ENCODE measurements at regions not wholly inside any gene's neighbourhood (a gene's known extent, or its start where the extent isn't known, plus 50 kb on each side); places are given as distances from the start of the nearest gene placed in this dataset.
"Not testable (repeated sequence)": the region's sequence is repeated elsewhere in the genome, so short reads cannot be mapped to it uniquely, and the experiment has no call there.

DNA sequence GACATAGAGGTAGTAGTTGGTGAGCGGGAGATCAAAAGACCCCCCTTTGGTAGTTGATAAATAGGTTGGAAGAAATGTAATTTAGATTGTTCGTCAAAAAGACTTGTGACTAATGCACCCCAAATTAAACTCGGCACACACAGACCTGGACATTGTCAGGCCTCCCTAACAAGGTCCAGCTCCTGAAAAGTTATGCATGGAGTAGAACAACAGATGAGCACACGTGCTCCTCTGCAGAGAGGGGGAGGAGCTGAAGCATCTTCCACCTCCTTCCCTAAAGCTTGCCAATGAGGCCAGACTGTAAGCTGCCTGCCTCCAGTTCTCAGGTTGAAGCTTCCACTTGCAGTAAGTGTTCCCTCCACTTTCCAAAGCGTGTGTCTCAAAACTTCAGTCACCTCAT is 153.5 kb upstream of the CXCL13 start:
- not testable (repeated sequence) for H3F3A ChIP-seq (replicated peaks; ENCODE audit: low read depth); H3K36me3 ChIP-seq (ENCODE audit: insufficient read depth); H3K27me3 ChIP-seq (ENCODE audit: insufficient read depth); H3K4me3 ChIP-seq; H3K36me3 Mint-ChIP-seq (ENCODE audit: low read depth); H3K4me2 ChIP-seq; H3K9me2 ChIP-seq (ENCODE audit: insufficient read depth); H3K27me3 Mint-ChIP-seq (ENCODE audit: insufficient read depth, low read depth, poor library complexity); ATAC-seq; H4K20me1 ChIP-seq (replicated peaks; ENCODE audit: insufficient read depth); DNase-seq (ENCODE audit: low spot score); H3K4me1 ChIP-seq (ENCODE audit: insufficient read depth); H3K4me1 Mint-ChIP-seq; H3K4me3 Mint-ChIP-seq; H3K27ac Mint-ChIP-seq; H2AFZ ChIP-seq; H3K27ac ChIP-seq (ENCODE audit: low read depth); H3K9me3 Mint-ChIP-seq; H3K79me2 ChIP-seq (replicated peaks; ENCODE audit: insufficient read depth)

GRCh38 chr4:77453911-77454310 is 151.7 kb upstream of the CXCL13 start:
- DNase-seq (ENCODE audit: low spot score) = no peak
- Histone ChIP-seq H3K9me2 (ENCODE audit: insufficient read depth) (no peaks in the 10 kb centered on the region), H3F3A (replicated peaks; ENCODE audit: low read depth) (no peaks in the 10 kb centered on the region), H3K27me3 (ENCODE audit: insufficient read depth) (no peaks in the 10 kb centered on the region), H3K36me3 (ENCODE audit: insufficient read depth) (no peaks in the 10 kb centered on the region), H3K4me3 (no peak overlapping the region), H4K20me1 (replicated peaks; ENCODE audit: insufficient read depth) (no peaks in the 10 kb centered on the region), H2AFZ (no peak overlapping the region), H3K4me1 (ENCODE audit: insufficient read depth) (no peaks in the 10 kb centered on the region), H3K79me2 (replicated peaks; ENCODE audit: insufficient read depth) (no peaks in the 10 kb centered on the region), H3K4me2 (no peak overlapping the region), H3K27ac (ENCODE audit: low read depth) (no peak overlapping the region)
- H3K27ac Mint-ChIP-seq = no peak overlapping the region
- no peaks in the 10 kb centered on the region for H3K4me1 Mint-ChIP-seq
- no peak overlapping the region for H3K4me3 Mint-ChIP-seq
- no peaks in the 10 kb centered on the region for H3K27me3 Mint-ChIP-seq (ENCODE audit: insufficient read depth, low read depth, poor library complexity)
- no peak for ATAC-seq
- H3K36me3 Mint-ChIP-seq (ENCODE audit: low read depth) = no peaks in the 10 kb centered on the region
- peaks cover 8% of the 10 kb centered on the region; the same call in 2 of the 3 replicates for H3K9me3 Mint-ChIP-seq
- TF ChIP-seq, protein P1, sequence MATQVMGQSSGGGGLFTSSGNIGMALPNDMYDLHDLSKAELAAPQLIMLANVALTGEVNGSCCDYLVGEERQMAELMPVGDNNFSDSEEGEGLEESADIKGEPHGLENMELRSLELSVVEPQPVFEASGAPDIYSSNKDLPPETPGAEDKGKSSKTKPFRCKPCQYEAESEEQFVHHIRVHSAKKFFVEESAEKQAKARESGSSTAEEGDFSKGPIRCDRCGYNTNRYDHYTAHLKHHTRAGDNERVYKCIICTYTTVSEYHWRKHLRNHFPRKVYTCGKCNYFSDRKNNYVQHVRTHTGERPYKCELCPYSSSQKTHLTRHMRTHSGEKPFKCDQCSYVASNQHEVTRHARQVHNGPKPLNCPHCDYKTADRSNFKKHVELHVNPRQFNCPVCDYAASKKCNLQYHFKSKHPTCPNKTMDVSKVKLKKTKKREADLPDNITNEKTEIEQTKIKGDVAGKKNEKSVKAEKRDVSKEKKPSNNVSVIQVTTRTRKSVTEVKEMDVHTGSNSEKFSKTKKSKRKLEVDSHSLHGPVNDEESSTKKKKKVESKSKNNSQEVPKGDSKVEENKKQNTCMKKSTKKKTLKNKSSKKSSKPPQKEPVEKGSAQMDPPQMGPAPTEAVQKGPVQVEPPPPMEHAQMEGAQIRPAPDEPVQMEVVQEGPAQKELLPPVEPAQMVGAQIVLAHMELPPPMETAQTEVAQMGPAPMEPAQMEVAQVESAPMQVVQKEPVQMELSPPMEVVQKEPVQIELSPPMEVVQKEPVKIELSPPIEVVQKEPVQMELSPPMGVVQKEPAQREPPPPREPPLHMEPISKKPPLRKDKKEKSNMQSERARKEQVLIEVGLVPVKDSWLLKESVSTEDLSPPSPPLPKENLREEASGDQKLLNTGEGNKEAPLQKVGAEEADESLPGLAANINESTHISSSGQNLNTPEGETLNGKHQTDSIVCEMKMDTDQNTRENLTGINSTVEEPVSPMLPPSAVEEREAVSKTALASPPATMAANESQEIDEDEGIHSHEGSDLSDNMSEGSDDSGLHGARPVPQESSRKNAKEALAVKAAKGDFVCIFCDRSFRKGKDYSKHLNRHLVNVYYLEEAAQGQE (IDR thresholded peaks at IDR 0.05; ENCODE audit: unreplicated experiment) = no peak
- TF ChIP-seq EZH2phosphoT487 (IDR thresholded peaks at IDR 0.05; ENCODE audit: unreplicated experiment) (no peak), EZH2 (IDR thresholded peaks at IDR 0.05; ENCODE audit: low read depth, unreplicated experiment) (no peak), ZNF114 (CRISPR knock-in tag; IDR thresholded peaks at IDR 0.05) (no peak), ZNF331 (CRISPR knock-in tag; IDR thresholded peaks at IDR 0.05; ENCODE audit: low read depth) (no peak), STAT1 (IDR thresholded peaks at IDR 0.05; ENCODE audit: unreplicated experiment) (no peak), POLR2AphosphoS5 (IDR thresholded peaks at IDR 0.05; ENCODE audit: low read depth) (no peak), ZNF462 (CRISPR knock-in tag; IDR thresholded peaks at IDR 0.05) (no peak), NANOG (IDR thresholded peaks at IDR 0.05; ENCODE audit: borderline replicate concordance) (no peak), JUNB (IDR thresholded peaks at IDR 0.05; ENCODE audit: unreplicated experiment) (no peak)
- TF ChIP-seq, protein P2, sequence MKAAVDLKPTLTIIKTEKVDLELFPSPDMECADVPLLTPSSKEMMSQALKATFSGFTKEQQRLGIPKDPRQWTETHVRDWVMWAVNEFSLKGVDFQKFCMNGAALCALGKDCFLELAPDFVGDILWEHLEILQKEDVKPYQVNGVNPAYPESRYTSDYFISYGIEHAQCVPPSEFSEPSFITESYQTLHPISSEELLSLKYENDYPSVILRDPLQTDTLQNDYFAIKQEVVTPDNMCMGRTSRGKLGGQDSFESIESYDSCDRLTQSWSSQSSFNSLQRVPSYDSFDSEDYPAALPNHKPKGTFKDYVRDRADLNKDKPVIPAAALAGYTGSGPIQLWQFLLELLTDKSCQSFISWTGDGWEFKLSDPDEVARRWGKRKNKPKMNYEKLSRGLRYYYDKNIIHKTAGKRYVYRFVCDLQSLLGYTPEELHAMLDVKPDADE (IDR thresholded peaks at IDR 0.05) = no peak
